HUDEP-2 (cell line): ENCODE measurements at regions not wholly inside any gene's neighbourhood (a gene's known extent, or its start where the extent isn't known, plus 50 kb on each side); places are given as distances from the start of the nearest gene placed in this dataset.
A peak's percentile ranks its signal among the peaks of the same experiment; 100 is the strongest.

Source experiments
- DNase-seq, 76 experiments: peaks; one replicate each; lab custom pipeline; 2025; ENCODE audit not compliant: unreplicated experiment in 76 of 76; lab: John Stamatoyannopoulos, UW

DNA sequence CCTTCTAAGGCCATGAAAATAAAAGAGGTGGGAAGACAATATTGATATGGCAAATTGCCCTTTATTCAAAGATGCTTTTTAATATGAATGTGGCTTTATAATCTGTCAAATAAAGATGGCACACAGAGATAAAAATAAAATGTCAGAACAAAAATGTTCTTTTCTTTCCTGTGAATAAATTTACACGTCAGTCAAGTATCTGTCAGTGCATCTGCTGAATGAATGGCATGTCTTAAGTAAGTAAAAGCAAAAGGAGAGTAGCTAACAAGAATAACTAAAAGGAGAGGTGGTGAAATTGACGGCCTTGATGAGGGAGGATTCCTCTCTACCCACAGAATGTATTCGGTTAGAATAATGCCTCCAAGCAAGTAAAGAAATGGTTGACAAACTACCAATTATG lies 1021.7 kb upstream of the GBE1 start:
- no peak for DNase-seq

- DNase-seq: peak in 1 of 76 experiments; percentile 1
Measured at GRCh38 chr3:82773207-82773606, 1011.8 kb upstream of the GBE1 start.

GRCh38 chr3:82764521-82764920 lies 1003.1 kb upstream of the GBE1 start:
- DNase-seq: no peak

GRCh38 chr3:82761858-82762257 lies 1000.4 kb upstream of the GBE1 start:
- DNase-seq: no peak

DNA sequence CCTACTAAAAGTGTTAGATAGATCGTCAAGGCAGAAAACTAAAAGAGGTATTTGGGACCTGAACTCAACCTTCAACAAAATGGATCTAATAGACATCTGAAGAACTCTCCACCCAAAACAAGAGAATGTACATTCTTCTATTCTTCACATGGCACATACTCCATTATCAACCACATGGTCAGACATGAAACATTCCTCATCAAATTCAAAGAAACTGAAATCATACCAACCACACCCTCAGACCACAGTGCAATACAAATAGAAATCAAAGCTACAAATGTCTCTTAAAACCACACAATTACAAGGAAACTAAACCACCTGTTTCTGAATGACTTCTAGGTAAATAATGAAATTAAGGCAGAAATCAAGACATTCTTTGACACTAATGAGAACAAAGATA lies 984.1 kb upstream of the GBE1 start:
- DNase-seq: no peak

- no peak for DNase-seq
Measured at GRCh38 chr3:82743196-82743595, 981.8 kb upstream of the GBE1 start.

GRCh38 chr3:82741346-82741745 lies 979.9 kb upstream of the GBE1 start:
- no peak for DNase-seq

DNA sequence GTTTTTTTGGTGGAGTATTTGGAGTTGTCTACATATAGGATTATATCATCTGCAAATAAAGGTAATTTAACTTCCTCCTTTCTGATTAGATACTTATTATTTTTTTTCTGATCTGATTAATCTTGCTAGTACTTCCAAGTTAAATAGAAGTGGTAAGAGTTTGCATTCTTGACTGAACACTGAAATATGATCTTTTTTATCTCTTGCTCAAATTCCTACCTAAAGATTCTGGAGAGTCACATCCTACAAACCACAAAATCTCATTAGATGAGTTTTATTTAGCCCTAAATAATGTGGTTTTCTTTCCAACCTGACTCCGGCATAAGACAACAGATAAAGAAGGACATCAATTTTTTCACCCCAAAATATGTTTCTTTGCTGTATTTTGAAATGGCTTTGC lies 977.9 kb upstream of the GBE1 start:
- no peak for DNase-seq

- DNase-seq: no peak
Measured at GRCh38 chr3:82736696-82737277, 975.3 kb upstream of the GBE1 start.

GRCh38 chr3:82715091-82715856 lies 953.8 kb upstream of the GBE1 start:
- no peak for DNase-seq

DNA sequence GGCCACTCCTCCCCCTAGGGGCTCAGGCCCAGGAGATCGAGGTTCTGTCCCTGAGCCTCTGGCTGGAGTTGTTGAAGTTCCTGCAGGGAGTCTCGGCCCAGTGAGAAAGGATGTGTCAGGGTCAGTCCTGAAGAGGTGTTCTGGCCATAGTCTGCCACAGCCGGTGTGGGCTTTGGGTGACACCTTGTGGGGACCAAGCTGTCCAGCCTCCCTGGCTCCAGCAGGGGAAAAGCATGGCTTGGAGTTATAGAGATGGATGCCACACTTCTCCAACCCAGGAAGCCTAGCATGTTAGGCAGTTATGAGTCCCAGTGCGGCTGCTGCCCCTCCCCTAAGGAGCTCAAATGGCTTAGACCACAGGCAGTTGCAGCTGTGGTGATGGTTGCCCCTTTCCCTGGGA lies 945.6 kb upstream of the GBE1 start:
- no peak for DNase-seq

DNA sequence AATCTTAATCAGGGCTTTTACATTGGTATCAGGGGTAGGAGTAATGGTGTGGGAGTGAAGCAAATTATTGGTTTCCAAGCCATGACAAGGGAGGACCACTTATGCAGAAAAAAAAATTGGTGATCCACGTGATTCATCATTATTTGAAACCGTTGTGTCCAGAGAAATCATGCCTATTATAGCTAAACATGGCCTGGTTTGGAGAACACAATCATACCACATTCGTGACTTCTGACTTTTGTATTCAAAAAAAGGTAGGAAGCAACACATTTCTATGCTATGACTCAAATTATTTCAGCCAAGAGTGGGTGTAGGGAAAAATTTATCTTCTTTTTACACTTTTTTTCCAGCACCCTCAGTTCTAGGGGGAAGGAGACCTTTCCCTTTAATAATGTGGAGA lies 924.3 kb upstream of the GBE1 start:
- DNase-seq: no peak

GRCh38 chr3:82676356-82677026 lies 915.0 kb upstream of the GBE1 start:
- DNase-seq: no peak

- DNase-seq: no peak
Measured at GRCh38 chr3:82672966-82673365, 911.5 kb upstream of the GBE1 start.

DNA sequence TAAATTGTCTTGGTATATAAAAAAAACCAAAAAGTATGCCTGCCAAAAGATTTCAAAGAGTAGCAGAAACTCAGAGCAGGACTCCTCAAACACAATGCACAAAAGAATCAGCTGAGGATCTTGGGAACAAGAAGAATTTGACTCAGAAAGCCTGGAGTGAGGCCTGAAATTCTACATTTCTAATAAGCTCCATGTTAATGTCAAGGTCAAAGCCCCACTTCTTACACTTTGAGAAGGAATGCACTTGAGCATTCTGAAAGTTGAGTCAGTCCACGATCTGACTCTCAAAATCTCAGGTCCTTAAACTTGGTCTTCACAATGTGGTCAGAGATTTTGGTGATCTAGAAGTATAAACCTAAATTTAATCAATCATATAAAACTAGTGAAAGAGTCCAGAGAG lies 910.0 kb upstream of the GBE1 start:
- no peak for DNase-seq

GRCh38 chr3:82654708-82655107 lies 893.3 kb upstream of the GBE1 start:
- no peak for DNase-seq

- peak in 3 of 76 experiments; percentile 0 to 26 (median 12) for DNase-seq
Measured at GRCh38 chr3:82643948-82644347, 882.5 kb upstream of the GBE1 start.

DNA sequence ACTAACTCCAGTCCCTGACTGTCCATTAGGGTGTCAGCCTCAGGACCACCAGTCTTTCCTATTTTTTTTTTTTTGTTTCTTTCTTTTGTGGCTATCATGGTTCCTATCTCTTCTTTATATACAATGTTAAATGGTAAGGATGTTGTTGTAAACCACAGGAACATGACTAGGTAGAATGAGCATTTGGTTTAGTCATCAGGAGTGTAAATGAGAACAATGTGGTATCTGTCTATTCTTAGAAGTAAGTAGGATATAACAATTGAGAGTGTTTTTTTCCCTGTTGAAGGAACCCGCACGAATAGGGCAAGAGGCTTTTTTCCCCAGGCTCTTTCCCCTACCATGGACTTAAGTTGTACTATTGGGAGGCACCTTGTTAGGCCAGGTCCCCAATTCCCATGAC lies 880.3 kb upstream of the GBE1 start:
- no peak for DNase-seq

DNA sequence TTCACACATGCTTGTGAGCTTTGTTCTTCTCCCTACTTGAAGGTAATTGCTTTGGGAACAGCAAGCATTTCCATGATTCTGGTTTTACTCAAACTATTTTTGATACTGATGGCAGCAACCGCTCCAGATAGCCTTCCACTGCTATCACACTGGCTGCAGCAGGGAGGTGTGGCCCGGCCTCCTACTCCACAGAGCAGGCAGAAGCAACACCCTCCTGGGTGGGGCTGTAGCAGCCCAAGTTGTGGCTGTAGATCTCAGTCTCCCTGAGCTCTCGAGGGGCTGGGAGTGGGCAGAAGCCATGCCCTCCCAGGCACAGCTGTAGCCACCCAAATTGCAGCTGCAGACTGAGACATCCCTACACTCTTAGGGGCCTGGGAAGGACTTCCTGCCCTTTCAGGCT lies 878.8 kb upstream of the GBE1 start:
- no peak for DNase-seq

DNA sequence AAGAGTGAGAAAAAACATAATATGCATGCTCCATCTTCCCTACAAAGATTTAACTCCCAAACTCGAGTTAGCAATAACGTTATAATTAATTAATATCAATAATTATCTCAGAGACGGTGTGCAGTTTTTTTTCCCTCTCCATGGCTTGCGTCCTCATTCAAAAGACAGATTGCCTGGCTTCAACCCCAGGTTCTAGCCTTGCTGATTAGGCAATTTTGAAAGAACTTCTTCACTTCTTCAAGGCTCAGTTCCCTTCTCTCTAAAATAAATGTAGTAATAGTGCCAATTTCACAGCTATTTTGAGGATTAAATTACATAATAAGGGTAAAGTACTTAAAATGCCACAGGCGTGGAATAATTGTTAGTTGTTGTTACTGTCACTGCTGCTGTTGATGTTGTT lies 876.1 kb upstream of the GBE1 start:
- no peak for DNase-seq

GRCh38 chr3:82636177-82636576 lies 874.7 kb upstream of the GBE1 start:
- no peak for DNase-seq

DNA sequence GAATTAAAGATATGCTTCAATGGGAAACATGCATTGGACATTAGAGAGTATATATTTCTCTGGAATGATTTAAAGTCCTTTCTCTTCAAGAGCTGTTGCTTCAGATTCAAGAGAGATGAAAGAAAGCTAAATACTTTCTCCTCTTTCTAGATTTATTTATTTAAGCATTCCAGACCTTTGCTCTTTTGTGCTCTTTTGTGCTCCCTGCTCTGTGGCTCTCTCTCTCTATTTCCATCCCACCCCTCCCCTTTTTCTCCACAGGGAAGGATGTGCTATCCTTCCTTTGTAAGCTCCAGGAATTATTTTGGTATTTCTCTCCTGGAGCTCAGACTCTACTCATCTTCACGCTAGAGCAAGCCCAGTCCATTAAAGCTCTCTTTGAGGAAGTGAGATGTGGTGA lies 871.9 kb upstream of the GBE1 start:
- no peak for DNase-seq
